ENCODE measurements at regions not wholly inside any gene's neighbourhood (a gene's known extent, or its start where the extent isn't known, plus 50 kb on each side); places are given as distances from the start of the nearest gene placed in this dataset.
"Not testable (repeated sequence)": the region's sequence is repeated elsewhere in the genome, so short reads cannot be mapped to it uniquely, and the experiment has no call there.

GRCh38 chr1:38586993-38587646, 272.5 kb downstream of the RRAGC start:
- H3K4me1 ChIP-seq (ENCODE audit: control insufficient read depth, insufficient read depth, low read length), result peaks cover 3% of the 10 kb centered on the region; the same call in 1 of the 2 replicates
- no peaks in the 10 kb centered on the region; the same call in 1 of the 2 replicates for H3K27me3 ChIP-seq (ENCODE audit: control insufficient read depth, insufficient read depth, low read length)
- H3K27ac ChIP-seq (ENCODE audit: low read depth, low read length), result no peak overlapping the region
- H3K4me3 ChIP-seq (ENCODE audit: low read depth, low read length), result no peak overlapping the region
- no peak overlapping the region for H3K9ac ChIP-seq (ENCODE audit: low read depth, low read length)
- no peaks in the 10 kb centered on the region for H3K36me3 ChIP-seq (ENCODE audit: control insufficient read depth, insufficient read depth, low read length)
- no peaks in the 10 kb centered on the region for H3K9me3 ChIP-seq (ENCODE audit: control insufficient read depth, insufficient read depth, low read length)

- no peak overlapping the region for H3K9ac ChIP-seq (ENCODE audit: low read depth, low read length)
- H3K27ac ChIP-seq (ENCODE audit: low read depth, low read length), result no peak overlapping the region
- H3K9me3 ChIP-seq (ENCODE audit: control insufficient read depth, insufficient read depth, low read length), result no peaks in the 10 kb centered on the region
- H3K36me3 ChIP-seq (ENCODE audit: control insufficient read depth, insufficient read depth, low read length), result no peaks in the 10 kb centered on the region
- H3K27me3 ChIP-seq (ENCODE audit: control insufficient read depth, insufficient read depth, low read length), result peaks cover under 1% of the 10 kb centered on the region; the same call in 1 of the 2 replicates
- H3K4me3 ChIP-seq (ENCODE audit: low read depth, low read length), result no peak overlapping the region
- peaks cover 3% of the 10 kb centered on the region; the same call in 1 of the 2 replicates for H3K4me1 ChIP-seq (ENCODE audit: control insufficient read depth, insufficient read depth, low read length)
These were observed 273.6 kb downstream of the RRAGC start for GRCh38 chr1:38585971-38586370.

DNA sequence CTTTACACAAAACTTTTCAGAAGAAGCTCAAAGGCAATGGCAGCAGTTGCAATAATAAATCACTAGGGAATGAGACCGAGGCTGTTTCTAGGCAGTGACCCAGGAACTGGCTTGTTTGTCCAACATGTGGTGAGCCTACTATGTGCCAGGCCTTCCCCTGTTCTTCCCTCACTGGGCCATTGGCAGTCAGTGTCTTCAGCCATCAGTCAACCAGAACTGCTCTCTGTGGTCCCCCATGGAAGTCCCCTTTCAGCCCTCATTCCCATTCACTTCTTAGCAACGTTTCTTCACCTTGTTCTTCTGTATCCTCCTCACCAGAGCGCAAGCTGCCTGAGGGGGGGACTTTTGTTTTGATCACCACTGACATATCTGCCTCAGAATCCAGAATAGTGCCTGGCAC, 274.1 kb downstream of the RRAGC start:
- Histone ChIP-seq H3K27ac (ENCODE audit: low read depth, low read length) (no peak overlapping the region), H3K9me3 (ENCODE audit: control insufficient read depth, insufficient read depth, low read length) (no peaks in the 10 kb centered on the region), H3K4me3 (ENCODE audit: low read depth, low read length) (no peak overlapping the region), H3K4me1 (ENCODE audit: control insufficient read depth, insufficient read depth, low read length) (peaks cover 3% of the 10 kb centered on the region; the same call in 1 of the 2 replicates), H3K36me3 (ENCODE audit: control insufficient read depth, insufficient read depth, low read length) (no peaks in the 10 kb centered on the region), H3K9ac (ENCODE audit: low read depth, low read length) (no peak overlapping the region), H3K27me3 (ENCODE audit: control insufficient read depth, insufficient read depth, low read length) (peaks cover 6% of the 10 kb centered on the region; the same call in 1 of the 2 replicates)

DNA sequence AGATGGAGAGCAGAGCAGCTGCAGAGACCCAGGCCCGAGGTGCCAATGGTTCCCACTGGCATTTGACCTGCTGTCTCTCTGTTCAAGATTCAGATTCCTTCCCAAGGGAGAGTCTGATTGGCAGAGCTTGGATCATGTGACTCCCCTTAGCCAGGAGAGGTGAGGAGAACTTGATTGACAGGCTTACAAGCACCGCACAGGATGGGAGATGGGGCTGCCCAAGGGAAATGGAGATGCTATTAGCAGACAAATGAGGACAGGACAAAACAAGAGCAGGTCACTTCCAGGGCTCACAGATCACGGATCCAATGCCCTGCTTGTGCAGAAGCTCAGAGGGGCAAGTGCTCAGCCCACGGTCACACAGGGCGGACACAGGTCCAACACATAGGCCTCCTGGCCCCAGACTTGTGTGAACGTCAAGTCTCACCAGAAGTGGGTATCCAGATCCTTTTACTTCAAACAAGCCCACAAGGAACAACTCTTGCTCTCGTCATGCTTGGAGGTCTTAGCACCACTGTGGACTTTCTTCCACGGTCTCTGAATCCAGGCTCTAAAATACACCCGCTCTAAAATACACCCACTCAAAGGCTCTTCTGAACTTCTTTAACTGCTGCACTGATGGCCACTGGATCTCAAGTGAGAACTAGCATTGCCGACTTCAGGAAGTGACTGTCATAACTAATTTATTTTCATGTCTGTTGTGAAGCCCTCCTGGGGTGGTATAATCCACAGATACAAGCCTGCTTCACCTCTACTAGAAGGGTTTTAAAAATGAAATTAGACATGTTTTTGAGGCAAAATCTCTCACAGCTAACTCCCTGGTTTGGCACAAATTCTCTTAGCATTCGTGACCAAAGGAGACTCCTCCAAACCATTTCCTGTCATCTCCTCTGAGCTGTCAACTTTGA, 274.9 kb downstream of the RRAGC start:
- no peaks in the 10 kb centered on the region for H3K9me3 ChIP-seq (ENCODE audit: control insufficient read depth, insufficient read depth, low read length)
- no peak overlapping the region for H3K27ac ChIP-seq (ENCODE audit: low read depth, low read length)
- H3K36me3 ChIP-seq (ENCODE audit: control insufficient read depth, insufficient read depth, low read length), result no peaks in the 10 kb centered on the region
- H3K4me1 ChIP-seq (ENCODE audit: control insufficient read depth, insufficient read depth, low read length), result peaks cover 3% of the 10 kb centered on the region; the same call in 1 of the 2 replicates
- peaks cover 13% of the 10 kb centered on the region for H3K27me3 ChIP-seq (ENCODE audit: control insufficient read depth, insufficient read depth, low read length)
- no peak overlapping the region for H3K4me3 ChIP-seq (ENCODE audit: low read depth, low read length)
- no peak overlapping the region for H3K9ac ChIP-seq (ENCODE audit: low read depth, low read length)

DNA sequence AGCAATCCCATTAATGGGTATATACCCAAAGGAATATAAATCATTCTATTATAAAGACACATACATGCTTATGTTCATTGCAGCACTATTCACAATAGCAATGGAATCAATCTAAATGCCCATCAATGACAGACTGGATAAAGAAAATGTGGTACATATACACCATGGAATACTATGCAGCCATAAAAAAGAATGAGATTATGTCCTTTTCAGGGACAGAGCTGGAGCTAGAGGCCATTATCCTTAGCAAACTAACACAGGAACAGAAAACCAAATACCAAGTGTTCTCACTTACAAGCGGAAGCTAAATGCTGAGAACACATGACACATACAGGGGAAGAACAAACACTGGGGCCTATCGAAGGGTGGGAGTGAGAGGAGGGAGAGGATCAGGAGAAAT, 276.3 kb downstream of the RRAGC start:
- peaks cover 27% of the 10 kb centered on the region for H3K27me3 ChIP-seq (ENCODE audit: control insufficient read depth, insufficient read depth, low read length)
- not testable (repeated sequence) for H3K27ac ChIP-seq (ENCODE audit: low read depth, low read length); H3K9ac ChIP-seq (ENCODE audit: low read depth, low read length); H3K4me3 ChIP-seq (ENCODE audit: low read depth, low read length); H3K4me1 ChIP-seq (ENCODE audit: control insufficient read depth, insufficient read depth, low read length); H3K9me3 ChIP-seq (ENCODE audit: control insufficient read depth, insufficient read depth, low read length); H3K36me3 ChIP-seq (ENCODE audit: control insufficient read depth, insufficient read depth, low read length)

GRCh38 chr1:38581396-38581795, 278.2 kb downstream of the RRAGC start:
- Histone ChIP-seq H3K4me1 (ENCODE audit: control insufficient read depth, insufficient read depth, low read length) (peaks cover 6% of the 10 kb centered on the region; the same call in 1 of the 2 replicates), H3K9me3 (ENCODE audit: control insufficient read depth, insufficient read depth, low read length) (no peaks in the 10 kb centered on the region), H3K27me3 (ENCODE audit: control insufficient read depth, insufficient read depth, low read length) (peaks cover 44% of the 10 kb centered on the region), H3K36me3 (ENCODE audit: control insufficient read depth, insufficient read depth, low read length) (no peaks in the 10 kb centered on the region), H3K4me3 (ENCODE audit: low read depth, low read length) (no peak overlapping the region), H3K9ac (ENCODE audit: low read depth, low read length) (no peak overlapping the region), H3K27ac (ENCODE audit: low read depth, low read length) (no peak overlapping the region)

- no peak overlapping the region for H3K4me3 ChIP-seq (ENCODE audit: low read depth, low read length)
- peaks cover 6% of the 10 kb centered on the region; the same call in 1 of the 2 replicates for H3K4me1 ChIP-seq (ENCODE audit: control insufficient read depth, insufficient read depth, low read length)
- H3K27ac ChIP-seq (ENCODE audit: low read depth, low read length), result no peak overlapping the region
- H3K36me3 ChIP-seq (ENCODE audit: control insufficient read depth, insufficient read depth, low read length), result no peaks in the 10 kb centered on the region
- no peaks in the 10 kb centered on the region for H3K9me3 ChIP-seq (ENCODE audit: control insufficient read depth, insufficient read depth, low read length)
- H3K9ac ChIP-seq (ENCODE audit: low read depth, low read length), result no peak overlapping the region
- peaks cover 50% of the 10 kb centered on the region for H3K27me3 ChIP-seq (ENCODE audit: control insufficient read depth, insufficient read depth, low read length)
These were observed 279.0 kb downstream of the RRAGC start for GRCh38 chr1:38580594-38580993.

- Histone ChIP-seq H3K9me3 (ENCODE audit: control insufficient read depth, insufficient read depth, low read length) (no peaks in the 10 kb centered on the region), H3K27me3 (ENCODE audit: control insufficient read depth, insufficient read depth, low read length) (peaks cover 54% of the 10 kb centered on the region), H3K4me1 (ENCODE audit: control insufficient read depth, insufficient read depth, low read length) (peaks cover 6% of the 10 kb centered on the region; the same call in 1 of the 2 replicates), H3K36me3 (ENCODE audit: control insufficient read depth, insufficient read depth, low read length) (no peaks in the 10 kb centered on the region), H3K27ac (ENCODE audit: low read depth, low read length) (no peak overlapping the region), H3K9ac (ENCODE audit: low read depth, low read length) (no peak overlapping the region), H3K4me3 (ENCODE audit: low read depth, low read length) (peak overlapping the region; percentile 65)
These were observed 280.5 kb downstream of the RRAGC start for GRCh38 chr1:38579056-38579455.

- H3K27me3 ChIP-seq (ENCODE audit: control insufficient read depth, insufficient read depth, low read length), result peaks cover 54% of the 10 kb centered on the region
- no peak overlapping the region for H3K9ac ChIP-seq (ENCODE audit: low read depth, low read length)
- H3K4me1 ChIP-seq (ENCODE audit: control insufficient read depth, insufficient read depth, low read length), result peaks cover 6% of the 10 kb centered on the region; the same call in 1 of the 2 replicates
- peak overlapping the region; percentile 65 for H3K4me3 ChIP-seq (ENCODE audit: low read depth, low read length)
- no peaks in the 10 kb centered on the region for H3K9me3 ChIP-seq (ENCODE audit: control insufficient read depth, insufficient read depth, low read length)
- no peak overlapping the region for H3K27ac ChIP-seq (ENCODE audit: low read depth, low read length)
- H3K36me3 ChIP-seq (ENCODE audit: control insufficient read depth, insufficient read depth, low read length), result no peaks in the 10 kb centered on the region
These were observed 281.2 kb downstream of the RRAGC start for GRCh38 chr1:38578271-38578951.

DNA sequence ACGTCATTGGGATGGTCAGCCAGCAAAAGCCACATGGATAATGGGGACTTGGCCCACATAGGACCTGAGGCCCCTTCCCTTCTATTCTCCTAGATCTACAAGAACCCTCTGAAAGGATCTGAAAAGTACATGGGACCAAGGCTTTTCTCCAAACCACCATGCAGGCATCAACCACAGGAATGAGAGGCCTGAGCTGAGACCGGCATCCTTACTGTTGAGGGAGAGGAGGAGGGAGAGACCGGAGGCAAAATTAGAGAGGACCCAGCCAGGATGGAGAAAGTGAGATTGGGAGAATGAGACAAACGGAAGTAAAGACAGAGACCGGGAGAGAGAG, 281.7 kb downstream of the RRAGC start:
- Histone ChIP-seq H3K27ac (ENCODE audit: low read depth, low read length) (no peak overlapping the region), H3K27me3 (ENCODE audit: control insufficient read depth, insufficient read depth, low read length) (peaks cover 54% of the 10 kb centered on the region), H3K4me3 (ENCODE audit: low read depth, low read length) (peak overlapping the region; percentile 65), H3K9ac (ENCODE audit: low read depth, low read length) (no peak overlapping the region), H3K36me3 (ENCODE audit: control insufficient read depth, insufficient read depth, low read length) (no peaks in the 10 kb centered on the region), H3K4me1 (ENCODE audit: control insufficient read depth, insufficient read depth, low read length) (peaks cover 6% of the 10 kb centered on the region; the same call in 1 of the 2 replicates), H3K9me3 (ENCODE audit: control insufficient read depth, insufficient read depth, low read length) (no peaks in the 10 kb centered on the region)

Data from HUES48 (cell line).